Keratinocyte (primary cell): ENCODE measurements at regions not wholly inside any gene's neighbourhood (a gene's known extent, or its start where the extent isn't known, plus 50 kb on each side); places are given as distances from the start of the nearest gene placed in this dataset.

Experiments used
- EZH2 ChIP-seq: IDR thresholded peaks from one replicate; pipeline ENCODE4 v1.6.1; 2012; ENCODE audit warnings: inconsistent platforms, mild to moderate bottlenecking, low read length, moderate library complexity
- TF ChIP-seq, protein P1 (sequence below), 3 experiments: IDR thresholded peaks in 1 of 3; conservative IDR thresholded peaks in 1 of 3; optimal IDR thresholded peaks in 1 of 3; 2 replicates in 2 of 3; 3 replicates in 1 of 3; pipeline versions ENCODE3 to v1.5.1; 2011; ENCODE audit warnings: low read length in 3 of 3, mild to moderate bottlenecking in 3 of 3, moderate library complexity in 2 of 3, control low read depth in 1 of 3, inconsistent platforms in 1 of 3; ENCODE audit not compliant: insufficient read depth in 2 of 3; ENCODE audit errors: extremely low read depth in 1 of 3

DNA sequence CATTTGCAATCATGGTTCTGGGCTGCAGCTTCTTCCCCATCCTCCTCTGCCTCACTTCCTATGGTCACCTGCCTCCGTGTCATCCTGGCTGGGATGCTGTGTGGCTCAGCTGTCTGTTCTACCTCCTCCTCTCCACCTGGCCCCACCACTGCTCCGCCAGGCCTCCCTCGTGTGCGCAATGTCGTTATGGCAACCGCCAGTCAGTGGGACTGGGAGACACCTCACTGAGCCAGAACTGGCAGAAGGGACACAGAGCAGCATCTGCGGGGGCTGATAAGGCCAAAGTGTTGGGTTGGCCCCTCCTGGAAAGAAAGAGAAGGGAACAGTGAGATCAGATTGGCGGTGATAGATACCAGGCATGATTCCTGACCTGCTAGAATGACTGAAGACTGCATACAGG is 527.5 kb downstream of the INHBA start:
- TF ChIP-seq, protein P1, sequence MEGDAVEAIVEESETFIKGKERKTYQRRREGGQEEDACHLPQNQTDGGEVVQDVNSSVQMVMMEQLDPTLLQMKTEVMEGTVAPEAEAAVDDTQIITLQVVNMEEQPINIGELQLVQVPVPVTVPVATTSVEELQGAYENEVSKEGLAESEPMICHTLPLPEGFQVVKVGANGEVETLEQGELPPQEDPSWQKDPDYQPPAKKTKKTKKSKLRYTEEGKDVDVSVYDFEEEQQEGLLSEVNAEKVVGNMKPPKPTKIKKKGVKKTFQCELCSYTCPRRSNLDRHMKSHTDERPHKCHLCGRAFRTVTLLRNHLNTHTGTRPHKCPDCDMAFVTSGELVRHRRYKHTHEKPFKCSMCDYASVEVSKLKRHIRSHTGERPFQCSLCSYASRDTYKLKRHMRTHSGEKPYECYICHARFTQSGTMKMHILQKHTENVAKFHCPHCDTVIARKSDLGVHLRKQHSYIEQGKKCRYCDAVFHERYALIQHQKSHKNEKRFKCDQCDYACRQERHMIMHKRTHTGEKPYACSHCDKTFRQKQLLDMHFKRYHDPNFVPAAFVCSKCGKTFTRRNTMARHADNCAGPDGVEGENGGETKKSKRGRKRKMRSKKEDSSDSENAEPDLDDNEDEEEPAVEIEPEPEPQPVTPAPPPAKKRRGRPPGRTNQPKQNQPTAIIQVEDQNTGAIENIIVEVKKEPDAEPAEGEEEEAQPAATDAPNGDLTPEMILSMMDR (optimal IDR thresholded peaks at IDR 0.05 in 1 of 3, IDR thresholded peaks at IDR 0.05 in 1 of 3, conservative IDR thresholded peaks at IDR 0.05 in 1 of 3; ENCODE audit: extremely low read depth in 1 of 3, insufficient read depth in 2 of 3, low read length in 3 of 3): no peak
- no peak for TF ChIP-seq EZH2
